K562 (cell line): ENCODE measurements at regions not wholly inside any gene's neighbourhood (a gene's known extent, or its start where the extent isn't known, plus 50 kb on each side); places are given as distances from the start of the nearest gene placed in this dataset.

Experiments used
- ATAC-seq: fragments of 200-7000 bp; cut with Tn5 transposase; 3 replicates; pipeline ENCODE4 v1.9.1; 2020; ENCODE audit warnings: moderate library complexity
- BruUV-seq: library from RNA; stranded (reverse); fragments of 400-500 nt; replicated peaks from 2 replicates; lab custom pipeline; 2021; lab: Mats Ljungman, UMichigan
- CTCF ChIA-PET: fragments of 300-600 bp; formaldehyde crosslinking; extraction: SDS; loops from one replicate; lab custom pipeline; 2021; ENCODE audit warnings: low intra/inter-chr PET ratio; lab: Yijun Ruan, JAX
- POLR2A ChIA-PET: fragments of 300-600, 350-650 bp; sonication (Branson Sonifier 250); formaldehyde crosslinking; extraction: SDS; loops from one replicate; lab custom pipeline; 2021; ENCODE audit warnings: antibody characterized with exemption, inconsistent platforms; lab: Yijun Ruan, JAX
- DNase-seq, 4 experiments: peaks; one replicate each; pipeline versions ENCODE4 v3.0.0 to v3.0.0-alpha.2; 2011 to 2018; ENCODE audit warnings: low spot score in 3 of 4, mixed read lengths in 3 of 4; ENCODE audit errors: extremely low read depth in 1 of 4
- FAIRE-seq: peaks from 2 replicates; lab custom pipeline; 2011; peaks lifted over from hg19 to GRCh38; lab: Jason Lieb, UNC
- H2AFZ ChIP-seq: 2 replicates; pipeline ENCODE4 v1.6.0; 2011; ENCODE audit warnings: low read depth, low read length, control low read depth, inconsistent platforms
- H3K27ac ChIP-seq: fragments of 200-600 bp; 3 replicates; pipeline ENCODE4 v1.8.0; 2011; ENCODE audit warnings: low read depth, mild to moderate bottlenecking, control low read depth, inconsistent platforms, low read length, moderate library complexity, mixed read lengths; ENCODE audit errors: extremely low read depth
- H3K27me3 ChIP-seq, 2 experiments: fragments of 300-600 bp in 1 of 2; 2 replicates in 1 of 2; 3 replicates in 1 of 2; pipeline versions ENCODE4 v1.6.0 to v1.8.0; 2011; ENCODE audit warnings: inconsistent platforms in 2 of 2, low read length in 2 of 2, mild to moderate bottlenecking in 1 of 2, mixed read lengths in 1 of 2, moderate library complexity in 1 of 2; ENCODE audit not compliant: control insufficient read depth in 2 of 2, insufficient read depth in 2 of 2
- H3K36me3 ChIP-seq: fragments of 300-600 bp; 3 replicates; pipeline ENCODE4 v1.8.0; 2011; ENCODE audit warnings: mild to moderate bottlenecking, low read length, inconsistent platforms; ENCODE audit not compliant: control insufficient read depth, insufficient read depth
- H3K4me1 ChIP-seq, 2 experiments: fragments of 200-600 bp in 1 of 2; replicated peaks in 1 of 2; 2 replicates in 1 of 2; 3 replicates in 1 of 2; pipeline versions ENCODE4 v1.5.1 to v1.8.0; 2011; ENCODE audit warnings: inconsistent platforms in 2 of 2, low read length in 2 of 2, mild to moderate bottlenecking in 1 of 2, mixed read lengths in 1 of 2, moderate library complexity in 1 of 2; ENCODE audit not compliant: control insufficient read depth in 2 of 2, insufficient read depth in 2 of 2
- H3K4me2 ChIP-seq: 2 replicates; pipeline ENCODE4 v1.6.1; 2011; ENCODE audit warnings: low read length, control low read depth, inconsistent platforms, mixed read lengths; ENCODE audit not compliant: insufficient read depth
- H3K4me3 ChIP-seq: fragments of 200-600 bp; sonication (generic), shearing (Covaris generic); 2 replicates; pipeline ENCODE4 v1.5.1; 2016; ENCODE audit warnings: control low read depth, inconsistent platforms
- H3K79me2 ChIP-seq: fragments of 200-600 bp; 3 replicates; pipeline ENCODE4 v1.8.0; 2011; ENCODE audit warnings: low read length, inconsistent platforms; ENCODE audit not compliant: control insufficient read depth, insufficient read depth
- H3K9ac ChIP-seq, 2 experiments: 2 replicates each; pipeline versions ENCODE4 v1.6.0 to v1.6.1; 2011; ENCODE audit warnings: low read depth in 2 of 2, low read length in 2 of 2, control low read depth in 1 of 2, inconsistent platforms in 1 of 2, mild to moderate bottlenecking in 1 of 2, mixed read lengths in 1 of 2; ENCODE audit not compliant: insufficient read depth in 1 of 2
- H3K9me1 ChIP-seq: one replicate; pipeline ENCODE4 v1.6.0; 2011; ENCODE audit warnings: inconsistent platforms, mild to moderate bottlenecking, low read length, moderate library complexity; ENCODE audit not compliant: control insufficient read depth, insufficient read depth
- H3K9me3 ChIP-seq: replicated peaks from 2 replicates; pipeline ENCODE4 v1.5.1; 2011; ENCODE audit warnings: low read depth, low read length, inconsistent platforms; ENCODE audit not compliant: control insufficient read depth, insufficient read depth
- H4K20me1 ChIP-seq: replicated peaks from 2 replicates; pipeline ENCODE4 v1.6.1; 2011; ENCODE audit warnings: low read length, inconsistent platforms, mixed read lengths; ENCODE audit not compliant: control insufficient read depth, insufficient read depth
- FOSL1 ChIP-seq: fragments of 200-800 bp; sonication (Bioruptor generic); conservative IDR thresholded peaks from 2 replicates; pipeline ENCODE4 v1.6.1; 2016; ENCODE audit warnings: missing genetic modification characterization, missing compliant biosample characterization
- ILK ChIP-seq: fragments of 450-650 bp; IDR thresholded peaks from 2 replicates; pipeline ENCODE4 v1.6.1; 2016; ENCODE audit warnings: missing genetic modification characterization, low read depth, mild to moderate bottlenecking, missing compliant biosample characterization, moderate library complexity, borderline replicate concordance
- IRF2 ChIP-seq: sonication (generic); formaldehyde crosslinking; IDR thresholded peaks from 2 replicates; pipeline ENCODE4 v1.8.1; 2022; ENCODE audit warnings: mild to moderate bottlenecking, missing genetic modification reagents
- KHSRP ChIP-seq: fragments of 450-650 bp; IDR thresholded peaks from 2 replicates; pipeline ENCODE4 v1.6.1; 2017
- RBM15 ChIP-seq: fragments of 200-400 bp; formaldehyde crosslinking; IDR thresholded peaks from 2 replicates; pipeline ENCODE4 v1.6.1; 2018; ENCODE audit warnings: mild to moderate bottlenecking, low read length, moderate library complexity; ENCODE audit not compliant: insufficient read depth
- SNIP1 ChIP-seq: fragments of 450-650 bp; IDR thresholded peaks from 2 replicates; pipeline ENCODE4 v1.7.1; 2017; ENCODE audit warnings: low read depth, mild to moderate bottlenecking
- TARDBP ChIP-seq: fragments of 450-650 bp; IDR thresholded peaks from 2 replicates; pipeline ENCODE4 v1.6.1; 2016
- TRIM24 ChIP-seq, 2 experiments: fragments of 450-650 bp; IDR thresholded peaks; 2 replicates each; pipeline ENCODE4 v1.6.1; 2016
- ZNF436 ChIP-seq: fragments of 250-450, 450-650 bp; sonication (Bioruptor Pico); formaldehyde crosslinking; IDR thresholded peaks from 2 replicates; pipeline ENCODE4 v1.7.0; 2020; ENCODE audit warnings: mild to moderate bottlenecking
- WGBS: fragments of 100-300 bp; shearing (Covaris generic); methylation state at CpG from one replicate; pipeline ENCODE4 v1.1.6; 2016; ENCODE audit warnings: low coverage, mixed read lengths; ENCODE audit not compliant: insufficient coverage; ENCODE audit errors: missing lambda C conversion rate; 5-methylcytosine and 5-hydroxymethylcytosine counted together
- in situ Hi-C: fragments of 300-500 bp; cut with MboI; formaldehyde crosslinking; loops from 4 replicates; pipeline ENCODE4 v1.15.0; 2018; ENCODE audit warnings: inconsistent platforms, mixed read lengths
- intact Hi-C: fragments of 100-400 bp; cut with micrococcal nuclease; formaldehyde crosslinking; loops from 2 replicates; pipeline ENCODE4 v1.14.2; 2022
- TF ChIP-seq, protein P1 (sequence below), 2 experiments: fragments of 450-650 bp; IDR thresholded peaks; 2 replicates each; pipeline ENCODE4 v1.6.1; 2016
- TF ChIP-seq, protein P2 (sequence below), 2 experiments: IDR thresholded peaks; 2 replicates each; pipeline ENCODE4 v1.6.1; 2012; ENCODE audit warnings: improper control_type of control experiment in 2 of 2, low read depth in 2 of 2, low read length in 2 of 2, borderline replicate concordance in 1 of 2
- TF ChIP-seq, protein P3 (sequence below), 2 experiments: fragments of 250-450 bp in 1 of 2; fragments of 450-650 bp in 1 of 2; sonication (Bioruptor Pico) in 1 of 2; IDR thresholded peaks; 2 replicates each; pipeline versions ENCODE4 v1.6.1 to v1.8.0; 2016 to 2021; ENCODE audit warnings: mild to moderate bottlenecking in 2 of 2, moderate library complexity in 2 of 2, missing compliant biosample characterization in 1 of 2, missing genetic modification characterization in 1 of 2
- TF ChIP-seq, protein P4 (sequence below): fragments of 450-650 bp; IDR thresholded peaks from 2 replicates; pipeline ENCODE4 v1.6.1; 2018; ENCODE audit not compliant: partially characterized antibody

DNA sequence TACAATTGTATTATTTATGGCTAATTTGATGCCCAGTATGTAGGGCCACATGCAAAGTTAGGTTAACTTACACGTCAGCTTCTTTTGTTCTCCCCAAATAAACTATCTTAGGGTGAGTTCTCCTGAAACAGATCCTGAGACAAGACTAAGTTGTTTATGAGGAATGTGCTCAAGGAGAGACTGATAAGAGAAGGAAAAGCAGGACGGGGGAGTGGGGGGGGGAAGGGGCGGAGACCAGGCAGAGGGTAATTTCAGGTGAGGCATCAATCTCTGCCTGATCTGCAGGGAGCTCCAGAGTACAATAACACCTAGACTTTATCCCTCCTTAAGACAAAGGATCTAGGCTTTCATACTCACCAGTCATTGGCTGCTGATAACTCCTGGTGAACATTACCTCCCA, 220.6 kb upstream of the BTBD3 start:
- no peaks in the 10 kb centered on the region for H3K36me3 ChIP-seq
- POLR2A ChIA-PET, result no interaction called here
- no peak overlapping the region for H3K27ac ChIP-seq
- intact Hi-C loops, result no loop called here
- 0% methylated on average over 1 of the region's 3 CpGs for WGBS
- ATAC-seq (no peak), FAIRE-seq (no peak), DNase-seq (no peak)
- no peaks in the 10 kb centered on the region for H4K20me1 ChIP-seq
- no peaks in the 10 kb centered on the region for H3K9me3 ChIP-seq
- in situ Hi-C loops, result no loop called here
- H3K79me2 ChIP-seq, result no peaks in the 10 kb centered on the region
- no peaks in the 10 kb centered on the region for H3K27me3 ChIP-seq
- H3K4me1 ChIP-seq, result no peaks in the 10 kb centered on the region
- H3K9ac ChIP-seq, result no peak overlapping the region
- no peak for TF ChIP-seq ZNF436
- TF ChIP-seq, protein P1, sequence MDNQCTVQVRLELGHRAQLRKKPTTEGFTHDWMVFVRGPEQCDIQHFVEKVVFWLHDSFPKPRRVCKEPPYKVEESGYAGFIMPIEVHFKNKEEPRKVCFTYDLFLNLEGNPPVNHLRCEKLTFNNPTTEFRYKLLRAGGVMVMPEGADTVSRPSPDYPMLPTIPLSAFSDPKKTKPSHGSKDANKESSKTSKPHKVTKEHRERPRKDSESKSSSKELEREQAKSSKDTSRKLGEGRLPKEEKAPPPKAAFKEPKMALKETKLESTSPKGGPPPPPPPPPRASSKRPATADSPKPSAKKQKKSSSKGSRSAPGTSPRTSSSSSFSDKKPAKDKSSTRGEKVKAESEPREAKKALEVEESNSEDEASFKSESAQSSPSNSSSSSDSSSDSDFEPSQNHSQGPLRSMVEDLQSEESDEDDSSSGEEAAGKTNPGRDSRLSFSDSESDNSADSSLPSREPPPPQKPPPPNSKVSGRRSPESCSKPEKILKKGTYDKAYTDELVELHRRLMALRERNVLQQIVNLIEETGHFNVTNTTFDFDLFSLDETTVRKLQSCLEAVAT (IDR thresholded peaks at IDR 0.05), result no peak
- TF ChIP-seq, protein P2, sequence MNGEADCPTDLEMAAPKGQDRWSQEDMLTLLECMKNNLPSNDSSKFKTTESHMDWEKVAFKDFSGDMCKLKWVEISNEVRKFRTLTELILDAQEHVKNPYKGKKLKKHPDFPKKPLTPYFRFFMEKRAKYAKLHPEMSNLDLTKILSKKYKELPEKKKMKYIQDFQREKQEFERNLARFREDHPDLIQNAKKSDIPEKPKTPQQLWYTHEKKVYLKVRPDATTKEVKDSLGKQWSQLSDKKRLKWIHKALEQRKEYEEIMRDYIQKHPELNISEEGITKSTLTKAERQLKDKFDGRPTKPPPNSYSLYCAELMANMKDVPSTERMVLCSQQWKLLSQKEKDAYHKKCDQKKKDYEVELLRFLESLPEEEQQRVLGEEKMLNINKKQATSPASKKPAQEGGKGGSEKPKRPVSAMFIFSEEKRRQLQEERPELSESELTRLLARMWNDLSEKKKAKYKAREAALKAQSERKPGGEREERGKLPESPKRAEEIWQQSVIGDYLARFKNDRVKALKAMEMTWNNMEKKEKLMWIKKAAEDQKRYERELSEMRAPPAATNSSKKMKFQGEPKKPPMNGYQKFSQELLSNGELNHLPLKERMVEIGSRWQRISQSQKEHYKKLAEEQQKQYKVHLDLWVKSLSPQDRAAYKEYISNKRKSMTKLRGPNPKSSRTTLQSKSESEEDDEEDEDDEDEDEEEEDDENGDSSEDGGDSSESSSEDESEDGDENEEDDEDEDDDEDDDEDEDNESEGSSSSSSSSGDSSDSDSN (IDR thresholded peaks at IDR 0.05; ENCODE audit: borderline replicate concordance in 1 of 2, low read depth in 2 of 2, low read length in 2 of 2), result no peak
- TF ChIP-seq TARDBP, result no peak
- no peak for TF ChIP-seq ILK (tag)
- TF ChIP-seq, protein P3, sequence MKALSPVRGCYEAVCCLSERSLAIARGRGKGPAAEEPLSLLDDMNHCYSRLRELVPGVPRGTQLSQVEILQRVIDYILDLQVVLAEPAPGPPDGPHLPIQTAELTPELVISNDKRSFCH (CRISPR knock-in tag; IDR thresholded peaks at IDR 0.05), result no peak
- TF ChIP-seq, protein P3 (tag; IDR thresholded peaks at IDR 0.05), result no peak
- TF ChIP-seq SNIP1, result no peak
- TF ChIP-seq TRIM24 (IDR thresholded peaks at IDR 0.05), result no peak
- no peak for TF ChIP-seq KHSRP
- TF ChIP-seq FOSL1 (tag), result no peak
- TF ChIP-seq IRF2 (CRISPR knock-in tag), result no peak
- no peak for TF ChIP-seq RBM15
- TF ChIP-seq, protein P4, sequence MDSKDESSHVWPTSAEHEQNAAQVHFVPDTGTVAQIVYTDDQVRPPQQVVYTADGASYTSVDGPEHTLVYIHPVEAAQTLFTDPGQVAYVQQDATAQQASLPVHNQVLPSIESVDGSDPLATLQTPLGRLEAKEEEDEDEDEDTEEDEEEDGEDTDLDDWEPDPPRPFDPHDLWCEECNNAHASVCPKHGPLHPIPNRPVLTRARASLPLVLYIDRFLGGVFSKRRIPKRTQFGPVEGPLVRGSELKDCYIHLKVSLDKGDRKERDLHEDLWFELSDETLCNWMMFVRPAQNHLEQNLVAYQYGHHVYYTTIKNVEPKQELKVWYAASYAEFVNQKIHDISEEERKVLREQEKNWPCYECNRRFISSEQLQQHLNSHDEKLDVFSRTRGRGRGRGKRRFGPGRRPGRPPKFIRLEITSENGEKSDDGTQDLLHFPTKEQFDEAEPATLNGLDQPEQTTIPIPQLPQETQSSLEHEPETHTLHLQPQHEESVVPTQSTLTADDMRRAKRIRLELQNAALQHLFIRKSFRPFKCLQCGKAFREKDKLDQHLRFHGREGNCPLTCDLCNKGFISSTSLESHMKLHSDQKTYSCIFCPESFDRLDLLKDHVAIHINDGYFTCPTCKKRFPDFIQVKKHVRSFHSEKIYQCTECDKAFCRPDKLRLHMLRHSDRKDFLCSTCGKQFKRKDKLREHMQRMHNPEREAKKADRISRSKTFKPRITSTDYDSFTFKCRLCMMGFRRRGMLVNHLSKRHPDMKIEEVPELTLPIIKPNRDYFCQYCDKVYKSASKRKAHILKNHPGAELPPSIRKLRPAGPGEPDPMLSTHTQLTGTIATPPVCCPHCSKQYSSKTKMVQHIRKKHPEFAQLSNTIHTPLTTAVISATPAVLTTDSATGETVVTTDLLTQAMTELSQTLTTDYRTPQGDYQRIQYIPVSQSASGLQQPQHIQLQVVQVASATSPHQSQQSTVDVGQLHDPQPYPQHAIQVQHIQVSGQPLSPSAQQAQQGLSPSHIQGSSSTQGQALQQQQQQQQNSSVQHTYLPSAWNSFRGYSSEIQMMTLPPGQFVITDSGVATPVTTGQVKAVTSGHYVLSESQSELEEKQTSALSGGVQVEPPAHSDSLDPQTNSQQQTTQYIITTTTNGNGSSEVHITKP, result no peak
- BruUV-seq, result no TSS peak
- CTCF ChIA-PET, result no interaction called here
- H3K9me1 ChIP-seq, result no peaks in the 10 kb centered on the region
- no peak overlapping the region for H3K4me2 ChIP-seq
- H3K4me3 ChIP-seq, result no peak overlapping the region
- H2AFZ ChIP-seq, result no peak overlapping the region
